Ovary (tissue), 7 donors: ENCODE measurements at regions not wholly inside any gene's neighbourhood (a gene's known extent, or its start where the extent isn't known, plus 50 kb on each side); places are given as distances from the start of the nearest gene placed in this dataset.

ENCODE experiments used
- DNase-seq, 5 donors: peaks; one replicate each; pipeline ENCODE4 v3.0.0-alpha.2; 2019 to 2020
- H3K27ac ChIP-seq, 2 donors: fragments of 200-600 bp; one replicate each; pipeline versions ENCODE4 v1.5.1 to v1.8.0; 2019 to 2022
- H3K27me3 ChIP-seq: fragments of 200-600 bp; one replicate; pipeline ENCODE4 v1.8.0; 2022
- H3K36me3 ChIP-seq: fragments of 200-600 bp; sonication (generic); one replicate; pipeline ENCODE4 v1.5.1; 2019
- H3K4me1 ChIP-seq: one replicate; pipeline ENCODE4 v1.8.1; 2013; ENCODE audit warnings: mild to moderate bottlenecking, moderate library complexity; ENCODE audit not compliant: insufficient read depth
- H3K4me3 ChIP-seq: fragments of 200-600 bp; sonication (generic); one replicate; pipeline ENCODE4 v1.5.1; 2017
- H3K9me3 ChIP-seq, 2 donors: fragments of 200-600 bp in 1 of 2; sonication (generic) in 1 of 2; one replicate each; pipeline versions ENCODE4 v1.5.1 to v1.8.1; 2013 to 2019; ENCODE audit warnings: mild to moderate bottlenecking in 1 of 2, moderate library complexity in 1 of 2
- CTCF ChIP-seq, 3 donors: fragments of 450-650 bp in 2 of 3; fragments of 200-600 bp in 1 of 3; IDR thresholded peaks; one replicate each; pipeline versions ENCODE4 v1.5.1 to v1.8.0; 2016 to 2022; ENCODE audit warnings: antibody characterized with exemption in 3 of 3, mild to moderate bottlenecking in 1 of 3
- EP300 ChIP-seq: sonication (generic); formaldehyde crosslinking; IDR thresholded peaks from one replicate; pipeline ENCODE4 v1.6.1; 2017; ENCODE audit warnings: antibody characterized with exemption
- POLR2A ChIP-seq: fragments of 450-650 bp; IDR thresholded peaks from one replicate; pipeline ENCODE4 v1.6.1; 2017; ENCODE audit warnings: antibody characterized with exemption, mild to moderate bottlenecking, moderate library complexity
- WGBS, 3 donors: extraction: QIAGEN DNeasy Blood & Tissue Kit in 1 of 3; methylation state at CpG; one replicate each; pipeline versions ENCODE4 v1.1.5 to v1.1.7; 2013 to 2017; 5-methylcytosine and 5-hydroxymethylcytosine counted together
- intact Hi-C, 4 donors: fragments of 100-400 bp; cut with DNase I; formaldehyde crosslinking; loops; one replicate each; pipeline versions ENCODE4 v1.11.0 to v1.15.1; 2022 to 2023
- donor health status: DM: no; HTN: no; CAD: no; lungs with moderate emphysema.
- donor health status: DM: no; HTN: no; CAD: no.
- donor health status: Bipolar disorder and iron deficiency.
- donor health status: DM: no; HTN: no; CAD: no.
- donor health status: DM: yes; HTN: yes; CAD: no.

- intact Hi-C loops, result no loop called here
- H3K27me3 ChIP-seq, result no peaks in the 10 kb centered on the region
- no peak overlapping the region for H3K4me3 ChIP-seq
- no peaks in the 10 kb centered on the region for H3K36me3 ChIP-seq
- DNase-seq, result no peak
- TF ChIP-seq POLR2A (no peak), CTCF (IDR thresholded peaks at IDR 0.05) (no peak), EP300 (no peak)
- no peaks in the 10 kb centered on the region for H3K9me3 ChIP-seq
- no peaks in the 10 kb centered on the region for H3K4me1 ChIP-seq
- no peak overlapping the region for H3K27ac ChIP-seq
- 81 to 84% (median 82%) methylated on average over 5 of the region's 5 CpGs for WGBS, 3 donors
These were observed 53.5 kb upstream of the SOD3 start for GRCh38 chr4:24741910-24742309.

GRCh38 chr4:24742335-24742734 lies 53.0 kb upstream of the SOD3 start:
- TF ChIP-seq POLR2A (no peak), EP300 (no peak)
- H3K27ac ChIP-seq, result no peak overlapping the region
- H3K27me3 ChIP-seq, result no peaks in the 10 kb centered on the region
- intact Hi-C loops, result no loop called here
- no peaks in the 10 kb centered on the region for H3K4me1 ChIP-seq
- H3K4me3 ChIP-seq, result no peak overlapping the region
- no peaks in the 10 kb centered on the region for H3K36me3 ChIP-seq
- WGBS, 3 donors, result 70 to 83% (median 83%) methylated on average over 2 of the region's 2 CpGs
- no peaks in the 10 kb centered on the region for H3K9me3 ChIP-seq
- no peak for DNase-seq

- 67 to 77% (median 73%) methylated on average over 5 of the region's 5 CpGs for WGBS, 3 donors
- Histone ChIP-seq H3K4me3 (no peak overlapping the region), H3K9me3 (no peaks in the 10 kb centered on the region), H3K4me1 (no peaks in the 10 kb centered on the region), H3K36me3 (no peaks in the 10 kb centered on the region), H3K27ac (no peak overlapping the region), H3K27me3 (no peaks in the 10 kb centered on the region)
- no peak for DNase-seq
- TF ChIP-seq POLR2A, result no peak
- no peak for TF ChIP-seq CTCF (IDR thresholded peaks at IDR 0.05)
- no peak for TF ChIP-seq EP300
- intact Hi-C loops, result no loop called here
These were observed 52.6 kb upstream of the SOD3 start for GRCh38 chr4:24742773-24743172.

GRCh38 chr4:24743206-24743605 lies 52.2 kb upstream of the SOD3 start:
- no peaks in the 10 kb centered on the region for H3K9me3 ChIP-seq
- H3K36me3 ChIP-seq, result no peaks in the 10 kb centered on the region
- TF ChIP-seq POLR2A (no peak), EP300 (no peak), CTCF (IDR thresholded peaks at IDR 0.05) (no peak)
- H3K27me3 ChIP-seq, result no peaks in the 10 kb centered on the region
- no peak overlapping the region for H3K4me3 ChIP-seq
- WGBS, 3 donors, result 78 to 80% (median 79%) methylated on average over 5 of the region's 5 CpGs
- no peaks in the 10 kb centered on the region for H3K4me1 ChIP-seq
- no peak for DNase-seq
- no peak overlapping the region for H3K27ac ChIP-seq
- intact Hi-C loops, result no loop called here

GRCh38 chr4:24743927-24744326 lies 51.4 kb upstream of the SOD3 start:
- WGBS, 3 donors, result 20 to 45% (median 25%) methylated on average over 5 of the region's 5 CpGs
- Histone ChIP-seq H3K27me3 (no peaks in the 10 kb centered on the region), H3K4me1 (peaks cover 2% of the 10 kb centered on the region), H3K4me3 (no peak overlapping the region), H3K27ac (no peak overlapping the region), H3K36me3 (no peaks in the 10 kb centered on the region), H3K9me3 (no peaks in the 10 kb centered on the region)
- intact Hi-C loops, result no loop called here
- no peak for TF ChIP-seq EP300
- TF ChIP-seq POLR2A, result no peak
- TF ChIP-seq CTCF (IDR thresholded peaks at IDR 0.05), result no peak
- DNase-seq, result peak in 1 of 5 donors; percentile 19
